ENCODE measurements at regions not wholly inside any gene's neighbourhood (a gene's known extent, or its start where the extent isn't known, plus 50 kb on each side); places are given as distances from the start of the nearest gene placed in this dataset.

GRCh38 chr4:136113921-136114320 is 1418.4 kb downstream of the PCDH18 start:
- H3K27ac ChIP-seq (replicated peaks): no peak overlapping the region
- intact Hi-C loops (cut with micrococcal nuclease): no loop called here
- no peaks in the 10 kb centered on the region for H3K36me3 ChIP-seq
- TF ChIP-seq CTCF (IDR thresholded peaks at IDR 0.05; ENCODE audit: borderline replicate concordance): no peak
- no peaks in the 10 kb centered on the region for H3K9me3 ChIP-seq (replicated peaks)
- no peak for DNase-seq
- H3K4me3 ChIP-seq: no peak overlapping the region
- H3K27me3 ChIP-seq (ENCODE audit: low read depth): no peaks in the 10 kb centered on the region
- H3K4me1 ChIP-seq: no peaks in the 10 kb centered on the region

DNA sequence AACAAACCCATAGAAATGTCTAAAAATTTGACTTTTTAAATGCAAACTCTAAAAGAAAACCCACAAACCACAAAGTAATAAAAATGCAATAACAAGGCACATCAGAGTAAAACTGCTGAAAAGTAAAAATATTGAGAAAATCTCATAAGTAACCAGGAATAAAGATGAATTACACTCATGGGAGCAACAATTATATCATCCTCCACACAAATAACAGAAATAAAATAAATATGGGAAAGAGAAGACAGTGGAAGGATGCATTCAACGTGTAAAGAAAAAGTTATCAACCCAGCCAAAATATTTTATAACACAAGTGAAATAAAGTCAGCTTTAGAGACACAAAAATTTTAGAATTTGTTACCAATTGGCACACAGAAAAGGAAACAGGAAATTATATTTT is 1420.2 kb downstream of the PCDH18 start:
- no peak for DNase-seq
- TF ChIP-seq CTCF (IDR thresholded peaks at IDR 0.05; ENCODE audit: borderline replicate concordance): no peak
- intact Hi-C loops (cut with micrococcal nuclease): no loop called here
- Histone ChIP-seq H3K4me3 (no peak overlapping the region), H3K9me3 (replicated peaks) (no peaks in the 10 kb centered on the region), H3K4me1 (no peaks in the 10 kb centered on the region), H3K27ac (replicated peaks) (no peak overlapping the region), H3K36me3 (no peaks in the 10 kb centered on the region), H3K27me3 (ENCODE audit: low read depth) (no peaks in the 10 kb centered on the region)

DNA sequence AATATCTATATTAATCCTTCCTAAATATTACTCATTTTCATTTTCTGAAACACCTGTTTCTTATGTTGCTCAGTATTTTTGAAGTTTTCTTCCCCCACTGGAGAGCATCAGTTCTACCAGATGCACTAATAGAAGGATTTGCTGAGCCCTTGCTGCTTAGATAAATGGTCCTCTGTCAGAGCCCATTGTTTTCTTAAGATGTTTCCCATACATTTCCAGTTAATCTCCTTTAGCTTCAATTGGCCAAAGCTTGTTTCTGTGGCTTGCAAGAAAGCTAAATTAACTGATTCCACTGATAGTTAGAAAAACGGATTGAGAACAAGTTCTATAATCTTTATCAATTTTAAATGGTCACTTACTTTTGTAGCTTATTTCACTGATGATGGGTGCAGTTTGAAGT is 1425.5 kb downstream of the PCDH18 start:
- no peaks in the 10 kb centered on the region for H3K27me3 ChIP-seq (ENCODE audit: low read depth)
- H3K27ac ChIP-seq (replicated peaks): no peak overlapping the region
- H3K36me3 ChIP-seq: no peaks in the 10 kb centered on the region
- DNase-seq: no peak
- intact Hi-C loops (cut with micrococcal nuclease): no loop called here
- H3K4me3 ChIP-seq: no peak overlapping the region
- no peak for TF ChIP-seq CTCF (IDR thresholded peaks at IDR 0.05; ENCODE audit: borderline replicate concordance)
- H3K4me1 ChIP-seq: no peaks in the 10 kb centered on the region
- H3K9me3 ChIP-seq (replicated peaks): no peaks in the 10 kb centered on the region

DNA sequence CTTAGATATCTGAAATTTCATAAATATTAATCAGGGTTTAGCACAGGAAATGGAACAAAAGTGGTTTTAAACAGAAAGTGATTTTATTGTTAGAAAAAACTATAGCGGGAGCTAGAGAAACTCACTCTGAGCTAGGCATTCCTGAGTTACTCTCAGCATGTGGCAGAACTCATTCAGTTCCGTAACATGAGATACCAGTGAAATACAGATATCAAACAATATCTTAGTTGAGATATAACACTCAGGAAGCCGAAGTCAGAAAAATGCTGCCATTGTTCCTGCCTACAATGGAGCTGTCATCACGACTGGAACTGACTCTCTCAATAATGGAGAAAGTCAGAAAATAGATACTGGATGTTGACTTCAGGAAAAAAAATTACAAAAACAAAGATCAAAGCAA is 1428.7 kb downstream of the PCDH18 start:
- Histone ChIP-seq H3K9me3 (replicated peaks) (peaks cover 6% of the 10 kb centered on the region), H3K27me3 (ENCODE audit: low read depth) (no peaks in the 10 kb centered on the region), H3K27ac (replicated peaks) (no peak overlapping the region), H3K36me3 (no peaks in the 10 kb centered on the region), H3K4me1 (no peaks in the 10 kb centered on the region), H3K4me3 (no peak overlapping the region)
- DNase-seq: no peak
- intact Hi-C loops (cut with micrococcal nuclease): no loop called here
- no peak for TF ChIP-seq CTCF (IDR thresholded peaks at IDR 0.05; ENCODE audit: borderline replicate concordance)

DNA sequence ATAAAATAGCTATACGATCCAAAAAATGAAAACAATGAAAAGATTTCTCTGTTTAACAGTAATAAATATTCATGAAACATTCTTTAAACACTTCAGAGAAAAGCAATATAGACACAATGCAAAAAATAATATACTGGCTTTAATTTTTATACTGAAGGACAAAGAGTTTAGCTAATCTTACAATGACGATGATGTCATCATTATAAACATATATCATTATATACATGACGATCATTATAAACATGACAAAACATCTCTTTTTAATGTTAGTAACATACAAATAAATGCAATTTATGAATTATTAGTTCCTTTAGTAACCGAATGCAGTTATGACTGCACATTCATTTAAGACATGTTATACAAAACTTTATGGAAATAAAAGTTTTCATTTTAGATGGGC is 1434.6 kb downstream of the PCDH18 start:
- Histone ChIP-seq H3K27me3 (ENCODE audit: low read depth) (no peaks in the 10 kb centered on the region), H3K9me3 (replicated peaks) (peaks cover 7% of the 10 kb centered on the region), H3K4me1 (no peaks in the 10 kb centered on the region), H3K36me3 (no peaks in the 10 kb centered on the region), H3K27ac (replicated peaks) (no peak overlapping the region), H3K4me3 (no peak overlapping the region)
- no peak for DNase-seq
- intact Hi-C loops (cut with micrococcal nuclease): no loop called here
- TF ChIP-seq CTCF (IDR thresholded peaks at IDR 0.05; ENCODE audit: borderline replicate concordance): no peak
